DND-41 (cell line): ENCODE measurements at regions not wholly inside any gene's neighbourhood (a gene's known extent, or its start where the extent isn't known, plus 50 kb on each side); places are given as distances from the start of the nearest gene placed in this dataset.
A peak's percentile ranks its signal among the peaks of the same experiment; 100 is the strongest.
"Not testable (repeated sequence)": the region's sequence is repeated elsewhere in the genome, so short reads cannot be mapped to it uniquely, and the experiment has no call there.

Source experiments
- ATAC-seq: fragments of 200-7000 bp; cut with Tn5 transposase; 3 replicates; pipeline ENCODE4 v1.9.1; 2021; ENCODE audit warnings: low read depth; ENCODE audit not compliant: insufficient read depth
- DNase-seq: peaks from one replicate; pipeline ENCODE4 v3.0.0-alpha.2; 2020
- H2AFZ ChIP-seq: 2 replicates; pipeline ENCODE4 v1.6.0; 2012; ENCODE audit warnings: low read depth, low read length
- H3K27ac ChIP-seq: 2 replicates; pipeline ENCODE4 v1.5.1; 2012; ENCODE audit warnings: low read length, inconsistent platforms
- H3K27me3 ChIP-seq: fragments of 200-600 bp; sonication (generic); 2 replicates; pipeline ENCODE4 v1.6.0; 2012; ENCODE audit warnings: low read length, mild to moderate bottlenecking, inconsistent platforms; ENCODE audit not compliant: insufficient read depth, poor library complexity
- H3K36me3 ChIP-seq: 2 replicates; pipeline ENCODE4 v1.5.1; 2012; ENCODE audit warnings: low read length, inconsistent platforms; ENCODE audit not compliant: insufficient read depth
- H3K4me1 ChIP-seq: 2 replicates; pipeline ENCODE4 v1.5.1; 2012; ENCODE audit warnings: mild to moderate bottlenecking, low read length; ENCODE audit not compliant: insufficient read depth
- H3K4me2 ChIP-seq: 2 replicates; pipeline ENCODE4 v1.6.0; 2012; ENCODE audit warnings: mild to moderate bottlenecking, moderate library complexity, low read length, inconsistent platforms; ENCODE audit not compliant: insufficient read depth
- H3K4me3 ChIP-seq, 2 experiments: fragments of 200-600 bp in 1 of 2; shearing (Covaris generic) in 1 of 2; 2 replicates each; pipeline ENCODE4 v1.5.1; 2012 to 2016; ENCODE audit warnings: inconsistent platforms in 2 of 2, low read length in 2 of 2, mild to moderate bottlenecking in 2 of 2, low read depth in 1 of 2, moderate library complexity in 1 of 2
- H3K79me2 ChIP-seq: 2 replicates; pipeline ENCODE4 v1.6.0; 2012; ENCODE audit warnings: low read length, inconsistent platforms; ENCODE audit not compliant: insufficient read depth
- H3K9ac ChIP-seq: 2 replicates; pipeline ENCODE4 v1.6.0; 2012; ENCODE audit warnings: low read depth, mild to moderate bottlenecking, inconsistent platforms, low read length, moderate library complexity
- H3K9me3 ChIP-seq: 2 replicates; pipeline ENCODE4 v1.5.1; 2012; ENCODE audit warnings: low read length, moderate library complexity, mild to moderate bottlenecking, inconsistent platforms; ENCODE audit not compliant: insufficient read depth, severe bottlenecking
- H4K20me1 ChIP-seq: 2 replicates; pipeline ENCODE4 v1.6.0; 2012; ENCODE audit warnings: low read length; ENCODE audit not compliant: insufficient read depth
- TF ChIP-seq, protein P1 (sequence below): IDR thresholded peaks from 2 replicates; pipeline ENCODE4 v1.5.1; 2012; ENCODE audit warnings: borderline replicate concordance, low read length, moderate library complexity, mild to moderate bottlenecking; ENCODE audit not compliant: poor library complexity, severe bottlenecking; ENCODE audit errors: extremely low read depth

DNA sequence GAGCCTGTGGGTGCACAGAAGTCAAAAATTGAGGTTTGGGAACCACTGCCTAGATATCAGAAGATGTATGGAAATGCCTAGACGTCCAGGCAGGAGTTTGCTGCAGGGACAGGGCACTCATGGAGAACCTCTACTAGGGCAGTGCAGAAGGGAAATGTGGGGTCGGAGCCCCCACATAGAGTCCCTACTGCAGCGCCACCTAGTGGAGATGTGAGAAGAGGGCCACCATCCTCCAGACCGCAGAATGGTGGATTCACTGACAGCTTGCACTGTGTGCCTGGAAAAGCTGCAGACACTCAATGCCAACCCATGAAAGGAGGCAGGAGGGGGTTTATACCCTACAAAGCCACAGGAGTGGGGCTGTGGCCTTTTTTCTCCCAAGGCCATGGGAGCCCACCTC, 159.0 kb upstream of the ROPN1B start:
- TF ChIP-seq, protein P1, sequence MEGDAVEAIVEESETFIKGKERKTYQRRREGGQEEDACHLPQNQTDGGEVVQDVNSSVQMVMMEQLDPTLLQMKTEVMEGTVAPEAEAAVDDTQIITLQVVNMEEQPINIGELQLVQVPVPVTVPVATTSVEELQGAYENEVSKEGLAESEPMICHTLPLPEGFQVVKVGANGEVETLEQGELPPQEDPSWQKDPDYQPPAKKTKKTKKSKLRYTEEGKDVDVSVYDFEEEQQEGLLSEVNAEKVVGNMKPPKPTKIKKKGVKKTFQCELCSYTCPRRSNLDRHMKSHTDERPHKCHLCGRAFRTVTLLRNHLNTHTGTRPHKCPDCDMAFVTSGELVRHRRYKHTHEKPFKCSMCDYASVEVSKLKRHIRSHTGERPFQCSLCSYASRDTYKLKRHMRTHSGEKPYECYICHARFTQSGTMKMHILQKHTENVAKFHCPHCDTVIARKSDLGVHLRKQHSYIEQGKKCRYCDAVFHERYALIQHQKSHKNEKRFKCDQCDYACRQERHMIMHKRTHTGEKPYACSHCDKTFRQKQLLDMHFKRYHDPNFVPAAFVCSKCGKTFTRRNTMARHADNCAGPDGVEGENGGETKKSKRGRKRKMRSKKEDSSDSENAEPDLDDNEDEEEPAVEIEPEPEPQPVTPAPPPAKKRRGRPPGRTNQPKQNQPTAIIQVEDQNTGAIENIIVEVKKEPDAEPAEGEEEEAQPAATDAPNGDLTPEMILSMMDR: peak; percentile 19
- not testable (repeated sequence) for H3K79me2 ChIP-seq, DNase-seq, ATAC-seq, H4K20me1 ChIP-seq, H3K9ac ChIP-seq, H3K9me3 ChIP-seq, H3K4me2 ChIP-seq, H3K4me1 ChIP-seq, H2AFZ ChIP-seq, H3K4me3 ChIP-seq, H3K36me3 ChIP-seq, H3K27ac ChIP-seq, H3K27me3 ChIP-seq

GRCh38 chr3:125822175-125822574, 146.8 kb upstream of the ROPN1B start:
- H3K9ac ChIP-seq, H3K4me2 ChIP-seq, H3K4me3 ChIP-seq, H3K9me3 ChIP-seq, H3K36me3 ChIP-seq, H2AFZ ChIP-seq, H3K4me1 ChIP-seq, H4K20me1 ChIP-seq, ATAC-seq, H3K79me2 ChIP-seq, H3K27ac ChIP-seq, H3K27me3 ChIP-seq: not testable (repeated sequence)
- DNase-seq: peak; percentile 30

DNA sequence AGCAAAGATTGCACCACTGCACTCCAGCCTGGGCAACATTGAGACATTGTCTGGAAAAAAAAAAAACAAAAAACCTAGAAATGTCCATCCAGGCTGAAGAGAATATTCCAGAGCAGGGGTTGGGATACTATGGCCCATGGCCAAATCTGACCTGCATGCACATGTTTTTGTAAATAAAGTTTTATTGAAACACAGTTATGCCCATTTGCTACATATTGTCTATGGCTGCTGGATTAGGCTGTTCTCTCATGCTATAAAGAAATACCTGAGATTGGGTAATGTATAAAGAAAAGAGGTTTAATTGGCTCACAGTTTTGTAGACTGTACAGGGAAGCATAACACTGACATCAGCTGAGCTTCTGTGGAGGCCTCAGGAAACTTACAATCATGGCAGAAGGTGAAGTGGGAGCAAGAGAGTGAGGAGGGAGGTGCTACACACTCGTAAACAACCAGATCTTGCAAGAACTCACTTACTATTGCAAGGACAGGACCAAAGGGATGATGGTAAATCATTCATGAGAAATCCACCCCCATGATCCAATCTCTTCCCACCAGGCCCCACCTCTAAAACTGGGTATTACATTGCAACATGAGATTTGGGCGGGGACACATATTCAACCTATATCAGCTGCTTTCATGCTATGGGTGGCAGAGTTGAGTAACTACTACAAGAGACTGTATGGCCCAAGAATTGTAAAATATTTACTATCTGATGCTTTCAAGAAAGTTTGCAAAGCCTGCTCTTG, 137.8 kb upstream of the ROPN1B start:
- not testable (repeated sequence) for ATAC-seq, H3K9ac ChIP-seq, H3K4me1 ChIP-seq, DNase-seq, H2AFZ ChIP-seq, H3K36me3 ChIP-seq, H3K4me3 ChIP-seq, H3K4me2 ChIP-seq, H3K27me3 ChIP-seq, H3K9me3 ChIP-seq, H3K27ac ChIP-seq, H3K79me2 ChIP-seq, H4K20me1 ChIP-seq

- not testable (repeated sequence) for H3K4me1 ChIP-seq, H3K27me3 ChIP-seq, H3K4me2 ChIP-seq, ATAC-seq, H3K4me3 ChIP-seq, H3K27ac ChIP-seq, H3K9ac ChIP-seq, H4K20me1 ChIP-seq, DNase-seq, H3K36me3 ChIP-seq, H2AFZ ChIP-seq, H3K9me3 ChIP-seq, H3K79me2 ChIP-seq
These were observed 133.4 kb upstream of the ROPN1B start for GRCh38 chr3:125835562-125835961.

DNA sequence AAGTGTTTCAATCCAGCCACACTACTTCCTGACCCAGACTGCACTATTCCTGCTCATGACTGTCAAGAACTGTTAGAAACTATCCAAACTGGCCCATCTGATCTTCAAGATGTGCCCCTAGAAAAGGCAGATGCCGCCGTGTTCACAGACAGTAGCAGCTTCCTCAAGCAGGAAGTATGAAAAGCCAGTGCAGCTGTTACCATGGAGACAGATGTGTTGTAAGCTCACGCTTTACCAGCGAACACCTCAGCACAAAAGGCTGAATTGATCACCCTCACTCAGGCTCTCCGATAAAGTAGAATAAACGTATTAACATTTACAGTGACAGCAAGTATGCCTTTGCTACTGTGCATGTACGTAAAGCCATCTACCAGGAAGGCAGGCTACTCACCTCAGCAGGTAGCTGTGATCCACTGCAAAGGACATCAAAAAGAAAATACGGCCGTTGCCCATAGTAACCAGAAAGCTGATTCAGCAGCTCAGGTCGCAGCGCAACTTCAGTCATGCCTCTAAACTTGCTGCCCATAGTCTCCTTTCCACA, 132.9 kb upstream of the ROPN1B start:
- not testable (repeated sequence) for H3K4me1 ChIP-seq, H3K4me3 ChIP-seq, H3K27me3 ChIP-seq, H3K36me3 ChIP-seq, ATAC-seq, H3K9ac ChIP-seq, H4K20me1 ChIP-seq, H3K4me2 ChIP-seq, H2AFZ ChIP-seq, H3K27ac ChIP-seq, H3K79me2 ChIP-seq, H3K9me3 ChIP-seq
- peak; percentile 27 for DNase-seq

GRCh38 chr3:125836786-125837185, 132.2 kb upstream of the ROPN1B start:
- H3K9ac ChIP-seq, DNase-seq, ATAC-seq, H3K4me3 ChIP-seq, H3K27ac ChIP-seq, H3K36me3 ChIP-seq, H3K4me1 ChIP-seq, H3K79me2 ChIP-seq, H3K27me3 ChIP-seq, H2AFZ ChIP-seq, H4K20me1 ChIP-seq, H3K9me3 ChIP-seq, H3K4me2 ChIP-seq: not testable (repeated sequence)

GRCh38 chr3:125838857-125839256, 130.1 kb upstream of the ROPN1B start:
- not testable (repeated sequence) for H3K9ac ChIP-seq, H3K4me3 ChIP-seq, H3K79me2 ChIP-seq, H4K20me1 ChIP-seq, H3K27me3 ChIP-seq, ATAC-seq, H3K4me2 ChIP-seq, DNase-seq, H3K9me3 ChIP-seq, H3K4me1 ChIP-seq, H3K27ac ChIP-seq, H2AFZ ChIP-seq, H3K36me3 ChIP-seq
